ENCODE measurements at regions not wholly inside any gene's neighbourhood (a gene's known extent, or its start where the extent isn't known, plus 50 kb on each side); places are given as distances from the start of the nearest gene placed in this dataset.

DNA sequence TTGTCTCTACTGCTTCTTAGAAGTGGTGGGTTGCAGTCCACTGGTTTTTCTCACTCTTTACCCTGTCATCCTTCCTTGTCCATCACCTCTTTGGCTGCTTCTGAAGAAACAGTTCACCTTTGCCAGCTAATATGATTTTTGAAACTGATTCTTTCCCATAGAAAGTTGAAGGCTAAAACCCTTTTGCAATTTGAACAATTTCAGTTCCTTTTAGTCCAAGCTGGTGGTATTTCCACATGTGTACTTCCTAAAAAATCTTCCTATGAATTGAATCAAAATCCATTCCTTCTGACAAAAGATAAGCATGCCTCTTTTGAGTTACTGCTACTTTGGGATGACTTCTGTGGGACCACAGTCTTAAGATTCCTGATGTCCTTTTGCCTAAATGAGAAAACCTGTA lies 210.0 kb upstream of the MAN1A1 start:
- no peak overlapping the region for H3K4me2 ChIP-seq (ENCODE audit: low read length)
- H3K27me3 ChIP-seq (ENCODE audit: insufficient read depth, low read depth, low read length): no peaks in the 10 kb centered on the region
- no peaks in the 10 kb centered on the region for H4K20me1 ChIP-seq (ENCODE audit: insufficient read depth)
- no peak overlapping the region for H3K4me3 ChIP-seq (ENCODE audit: low read length)
- H3K79me2 ChIP-seq (replicated peaks; ENCODE audit: insufficient read depth, low read length): no peaks in the 10 kb centered on the region
- no peaks in the 10 kb centered on the region for H3K9me2 ChIP-seq (ENCODE audit: insufficient read depth, low read length)
- H3K9me3 ChIP-seq (ENCODE audit: low read length): no peaks in the 10 kb centered on the region
- no peak overlapping the region for H3K27ac ChIP-seq (ENCODE audit: low read length)
- H3K36me3 ChIP-seq (ENCODE audit: insufficient read depth, low read length): no peaks in the 10 kb centered on the region
- H3F3A ChIP-seq (ENCODE audit: insufficient read depth, low read length, poor library complexity, severe bottlenecking): no peaks in the 10 kb centered on the region
- no peak for TF ChIP-seq TAF1 (IDR thresholded peaks at IDR 0.05; ENCODE audit: low read depth)
- TF ChIP-seq RAD21 (conservative IDR thresholded peaks at IDR 0.05): no peak
- TF ChIP-seq EP300 (conservative IDR thresholded peaks at IDR 0.05; ENCODE audit: poor library complexity, severe bottlenecking): no peak
- TF ChIP-seq SMC3 (conservative IDR thresholded peaks at IDR 0.05; ENCODE audit: poor library complexity): no peak
- no peak for TF ChIP-seq EZH2 (IDR thresholded peaks at IDR 0.05; ENCODE audit: borderline replicate concordance, insufficient read depth, low read length, poor library complexity, severe bottlenecking)
- no peak overlapping the region for H3K9ac ChIP-seq (ENCODE audit: low read length)
- H2AFZ ChIP-seq (ENCODE audit: low read depth, low read length): no peak overlapping the region

DNA sequence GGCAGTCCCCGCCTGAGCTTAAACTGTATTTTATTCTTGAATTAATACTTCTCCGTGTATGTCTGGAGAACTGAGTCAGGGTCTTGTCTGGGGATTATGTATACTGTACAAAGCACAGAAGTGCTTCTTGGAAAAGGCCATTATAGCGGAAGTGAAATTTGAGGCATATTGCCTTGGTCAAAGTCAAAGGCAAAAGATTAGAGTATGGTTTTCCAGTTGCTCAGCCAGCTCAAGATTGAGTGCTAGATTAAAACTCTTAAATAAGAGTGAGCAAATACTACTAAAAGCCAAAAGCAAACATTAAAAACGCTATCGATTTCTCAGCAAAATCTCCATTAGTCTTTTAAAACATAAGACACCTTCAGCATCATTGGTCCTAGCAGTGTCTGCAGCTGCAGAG lies 207.7 kb upstream of the MAN1A1 start:
- H2AFZ ChIP-seq (ENCODE audit: low read depth, low read length): no peak overlapping the region
- no peaks in the 10 kb centered on the region for H4K20me1 ChIP-seq (ENCODE audit: insufficient read depth)
- H3K27me3 ChIP-seq (ENCODE audit: insufficient read depth, low read depth, low read length): no peaks in the 10 kb centered on the region
- H3K4me3 ChIP-seq (ENCODE audit: low read length): no peak overlapping the region
- TF ChIP-seq, protein P1, sequence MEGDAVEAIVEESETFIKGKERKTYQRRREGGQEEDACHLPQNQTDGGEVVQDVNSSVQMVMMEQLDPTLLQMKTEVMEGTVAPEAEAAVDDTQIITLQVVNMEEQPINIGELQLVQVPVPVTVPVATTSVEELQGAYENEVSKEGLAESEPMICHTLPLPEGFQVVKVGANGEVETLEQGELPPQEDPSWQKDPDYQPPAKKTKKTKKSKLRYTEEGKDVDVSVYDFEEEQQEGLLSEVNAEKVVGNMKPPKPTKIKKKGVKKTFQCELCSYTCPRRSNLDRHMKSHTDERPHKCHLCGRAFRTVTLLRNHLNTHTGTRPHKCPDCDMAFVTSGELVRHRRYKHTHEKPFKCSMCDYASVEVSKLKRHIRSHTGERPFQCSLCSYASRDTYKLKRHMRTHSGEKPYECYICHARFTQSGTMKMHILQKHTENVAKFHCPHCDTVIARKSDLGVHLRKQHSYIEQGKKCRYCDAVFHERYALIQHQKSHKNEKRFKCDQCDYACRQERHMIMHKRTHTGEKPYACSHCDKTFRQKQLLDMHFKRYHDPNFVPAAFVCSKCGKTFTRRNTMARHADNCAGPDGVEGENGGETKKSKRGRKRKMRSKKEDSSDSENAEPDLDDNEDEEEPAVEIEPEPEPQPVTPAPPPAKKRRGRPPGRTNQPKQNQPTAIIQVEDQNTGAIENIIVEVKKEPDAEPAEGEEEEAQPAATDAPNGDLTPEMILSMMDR (IDR thresholded peaks at IDR 0.05; ENCODE audit: poor library complexity, severe bottlenecking): no peak
- no peak for TF ChIP-seq TAF1 (IDR thresholded peaks at IDR 0.05; ENCODE audit: low read depth)
- TF ChIP-seq, protein P2, sequence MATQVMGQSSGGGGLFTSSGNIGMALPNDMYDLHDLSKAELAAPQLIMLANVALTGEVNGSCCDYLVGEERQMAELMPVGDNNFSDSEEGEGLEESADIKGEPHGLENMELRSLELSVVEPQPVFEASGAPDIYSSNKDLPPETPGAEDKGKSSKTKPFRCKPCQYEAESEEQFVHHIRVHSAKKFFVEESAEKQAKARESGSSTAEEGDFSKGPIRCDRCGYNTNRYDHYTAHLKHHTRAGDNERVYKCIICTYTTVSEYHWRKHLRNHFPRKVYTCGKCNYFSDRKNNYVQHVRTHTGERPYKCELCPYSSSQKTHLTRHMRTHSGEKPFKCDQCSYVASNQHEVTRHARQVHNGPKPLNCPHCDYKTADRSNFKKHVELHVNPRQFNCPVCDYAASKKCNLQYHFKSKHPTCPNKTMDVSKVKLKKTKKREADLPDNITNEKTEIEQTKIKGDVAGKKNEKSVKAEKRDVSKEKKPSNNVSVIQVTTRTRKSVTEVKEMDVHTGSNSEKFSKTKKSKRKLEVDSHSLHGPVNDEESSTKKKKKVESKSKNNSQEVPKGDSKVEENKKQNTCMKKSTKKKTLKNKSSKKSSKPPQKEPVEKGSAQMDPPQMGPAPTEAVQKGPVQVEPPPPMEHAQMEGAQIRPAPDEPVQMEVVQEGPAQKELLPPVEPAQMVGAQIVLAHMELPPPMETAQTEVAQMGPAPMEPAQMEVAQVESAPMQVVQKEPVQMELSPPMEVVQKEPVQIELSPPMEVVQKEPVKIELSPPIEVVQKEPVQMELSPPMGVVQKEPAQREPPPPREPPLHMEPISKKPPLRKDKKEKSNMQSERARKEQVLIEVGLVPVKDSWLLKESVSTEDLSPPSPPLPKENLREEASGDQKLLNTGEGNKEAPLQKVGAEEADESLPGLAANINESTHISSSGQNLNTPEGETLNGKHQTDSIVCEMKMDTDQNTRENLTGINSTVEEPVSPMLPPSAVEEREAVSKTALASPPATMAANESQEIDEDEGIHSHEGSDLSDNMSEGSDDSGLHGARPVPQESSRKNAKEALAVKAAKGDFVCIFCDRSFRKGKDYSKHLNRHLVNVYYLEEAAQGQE (IDR thresholded peaks at IDR 0.05; ENCODE audit: borderline replicate concordance): no peak
- no peak for TF ChIP-seq MXI1 (conservative IDR thresholded peaks at IDR 0.05; ENCODE audit: poor library complexity, severe bottlenecking)
- TF ChIP-seq POLR2AphosphoS5 (IDR thresholded peaks at IDR 0.05): no peak
- no peak for TF ChIP-seq SMC3 (conservative IDR thresholded peaks at IDR 0.05; ENCODE audit: poor library complexity)
- TF ChIP-seq EP300 (conservative IDR thresholded peaks at IDR 0.05; ENCODE audit: poor library complexity, severe bottlenecking): no peak
- no peak for TF ChIP-seq EZH2 (IDR thresholded peaks at IDR 0.05; ENCODE audit: borderline replicate concordance, insufficient read depth, low read length, poor library complexity, severe bottlenecking)
- TF ChIP-seq RAD21 (conservative IDR thresholded peaks at IDR 0.05): no peak
- H3K4me2 ChIP-seq (ENCODE audit: low read length): no peak overlapping the region
- H3K36me3 ChIP-seq (ENCODE audit: insufficient read depth, low read length): no peaks in the 10 kb centered on the region
- H3K27ac ChIP-seq (ENCODE audit: low read length): no peak overlapping the region
- H3F3A ChIP-seq (ENCODE audit: insufficient read depth, low read length, poor library complexity, severe bottlenecking): no peaks in the 10 kb centered on the region
- H3K9ac ChIP-seq (ENCODE audit: low read length): no peak overlapping the region
- H3K79me2 ChIP-seq (replicated peaks; ENCODE audit: insufficient read depth, low read length): no peaks in the 10 kb centered on the region
- no peaks in the 10 kb centered on the region for H3K9me2 ChIP-seq (ENCODE audit: insufficient read depth, low read length)
- no peaks in the 10 kb centered on the region for H3K9me3 ChIP-seq (ENCODE audit: low read length)

Measured in neural cell (in vitro differentiated cells).